Esophagus squamous epithelium (tissue), 5 donors: ENCODE measurements at regions not wholly inside any gene's neighbourhood (a gene's known extent, or its start where the extent isn't known, plus 50 kb on each side); places are given as distances from the start of the nearest gene placed in this dataset.
A peak's percentile ranks its signal among the peaks of the same experiment; 100 is the strongest.

Experiments
- DNase-seq: peaks from one replicate; lab custom pipeline; 2025; lab: John Stamatoyannopoulos, UW
- H3K27ac ChIP-seq, 4 donors: fragments of 200-600 bp; sonication (generic); one replicate each; pipeline ENCODE4 v1.5.1; 2016 to 2019; ENCODE audit warnings: mild to moderate bottlenecking in 1 of 4
- H3K27me3 ChIP-seq, 4 donors: fragments of 200-600 bp; sonication (generic); 1 replicate in 3 of 4; 2 replicates in 1 of 4; pipeline versions ENCODE4 v1.5.1 to v1.6.0; 2017 to 2021; ENCODE audit warnings: antibody characterized with exemption in 1 of 4
- H3K36me3 ChIP-seq, 3 donors: fragments of 200-600 bp; sonication (generic); one replicate each; pipeline ENCODE4 v1.5.1; 2016 to 2019
- H3K4me1 ChIP-seq, 3 donors: fragments of 200-600 bp; sonication (generic); one replicate each; pipeline ENCODE4 v1.5.1; 2017 to 2019
- H3K4me3 ChIP-seq, 4 donors: fragments of 200-600 bp; sonication (generic); 1 replicate in 3 of 4; 2 replicates in 1 of 4; pipeline ENCODE4 v1.5.1; 2016 to 2019; ENCODE audit warnings: mild to moderate bottlenecking in 2 of 4, moderate library complexity in 1 of 4
- H3K9me3 ChIP-seq, 3 donors: fragments of 200-600 bp; sonication (generic); one replicate each; pipeline ENCODE4 v1.5.1; 2016 to 2019
- CTCF ChIP-seq, 6 experiments: fragments of 450-650 bp in 4 of 6; fragments of 200-600 bp in 2 of 6; sonication (generic) in 2 of 6; IDR thresholded peaks; one replicate each; pipeline ENCODE4 v1.5.1; 2016 to 2019; ENCODE audit warnings: antibody characterized with exemption in 6 of 6, mild to moderate bottlenecking in 4 of 6, moderate library complexity in 4 of 6
- POLR2A ChIP-seq, 4 donors: fragments of 450-650 bp; IDR thresholded peaks; one replicate each; pipeline ENCODE4 v1.6.1; 2017; ENCODE audit warnings: antibody characterized with exemption in 4 of 4, mild to moderate bottlenecking in 4 of 4, moderate library complexity in 3 of 4
- WGBS, 2 donors: methylation state at CpG; one replicate each; pipeline ENCODE4 v1.1.5; 2018; 5-methylcytosine and 5-hydroxymethylcytosine counted together
- intact Hi-C: fragments of 100-400 bp; cut with DNase I; formaldehyde crosslinking; loops from one replicate; pipeline ENCODE4 v1.15.0; 2022
- donor health status: DM: yes; HTN: yes; CAD: no.

DNA sequence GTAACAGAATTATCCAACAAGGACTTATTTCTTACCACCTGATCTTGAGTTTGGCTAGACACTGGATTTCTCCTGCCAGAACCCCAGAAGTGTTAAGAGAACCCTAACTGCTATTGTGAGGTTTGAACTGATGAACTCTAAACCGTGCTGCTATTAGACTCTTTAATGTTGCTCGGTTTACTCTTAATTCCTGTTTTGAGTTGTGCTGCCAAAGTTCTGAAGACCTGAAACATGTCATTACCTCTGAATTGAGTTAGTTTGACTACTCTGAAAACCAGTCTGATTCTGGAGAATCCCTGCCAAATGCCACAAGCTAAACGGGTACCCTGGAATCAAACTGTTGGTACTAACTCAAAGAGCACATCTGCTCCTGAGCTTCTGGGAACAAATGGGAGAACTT lies 215.5 kb downstream of the KLF12 start:
- Histone ChIP-seq H3K36me3 (no peaks in the 10 kb centered on the region), H3K27me3 (no peaks in the 10 kb centered on the region), H3K4me1 (peaks cover 0 to 9% (median 0%) of the 10 kb centered on the region in 3 donors), H3K27ac (no peak overlapping the region), H3K9me3 (no peaks in the 10 kb centered on the region), H3K4me3 (no peak overlapping the region)
- no peak for DNase-seq
- intact Hi-C loops: no loop called here
- no peak for TF ChIP-seq POLR2A (IDR thresholded peaks at IDR 0.05)
- TF ChIP-seq CTCF (IDR thresholded peaks at IDR 0.05): no peak
- WGBS, 2 donors: 31 to 33% methylated on average over 3 of the region's 3 CpGs

DNA sequence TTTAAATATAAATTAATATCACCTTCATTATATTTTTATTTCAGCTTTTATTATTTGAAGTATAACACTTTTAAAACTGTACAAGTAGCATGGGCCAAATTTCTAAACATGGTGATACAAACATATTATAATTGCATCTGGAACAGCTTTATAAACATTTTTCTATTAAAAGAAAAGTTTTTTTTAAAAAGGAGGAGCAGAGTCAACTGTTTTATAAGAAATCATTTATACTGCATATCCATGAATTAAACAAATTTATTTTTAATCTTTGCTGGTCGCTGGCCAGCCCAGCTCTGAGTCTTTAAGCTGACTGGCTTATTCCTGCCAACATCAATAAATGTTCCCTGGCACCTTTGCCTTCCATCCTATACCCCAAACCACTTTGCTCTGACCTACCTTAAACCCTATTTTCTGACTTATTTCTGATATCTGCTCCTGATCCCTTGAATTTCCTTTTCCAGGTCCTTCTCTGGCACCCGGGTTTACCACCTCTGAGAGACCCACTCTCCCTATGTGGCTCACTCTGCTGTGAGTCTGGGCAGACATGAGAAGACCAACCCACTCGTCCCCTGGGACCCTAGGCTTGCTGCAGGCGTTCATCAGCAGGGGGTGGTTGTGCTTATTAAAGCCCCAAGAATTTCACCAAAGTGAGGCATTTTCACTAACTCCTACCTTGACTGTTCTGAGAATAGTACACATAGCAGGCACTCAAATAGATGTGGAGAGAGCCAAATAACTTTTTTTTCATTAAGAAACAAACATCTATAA lies 220.3 kb downstream of the KLF12 start:
- peaks cover 0 to 19% (median 0%) of the 10 kb centered on the region in 3 donors for H3K4me1 ChIP-seq
- DNase-seq: no peak
- WGBS, 2 donors: 31 to 39% methylated on average over 4 of the region's 4 CpGs
- intact Hi-C loops: no loop called here
- peak overlapping the region in 1 of 4 donors; percentile 6 for H3K27ac ChIP-seq
- TF ChIP-seq POLR2A (IDR thresholded peaks at IDR 0.05) (no peak), CTCF (IDR thresholded peaks at IDR 0.05) (no peak)
- no peaks in the 10 kb centered on the region for H3K36me3 ChIP-seq
- H3K4me3 ChIP-seq: no peak overlapping the region
- no peaks in the 10 kb centered on the region for H3K9me3 ChIP-seq
- no peaks in the 10 kb centered on the region for H3K27me3 ChIP-seq

DNA sequence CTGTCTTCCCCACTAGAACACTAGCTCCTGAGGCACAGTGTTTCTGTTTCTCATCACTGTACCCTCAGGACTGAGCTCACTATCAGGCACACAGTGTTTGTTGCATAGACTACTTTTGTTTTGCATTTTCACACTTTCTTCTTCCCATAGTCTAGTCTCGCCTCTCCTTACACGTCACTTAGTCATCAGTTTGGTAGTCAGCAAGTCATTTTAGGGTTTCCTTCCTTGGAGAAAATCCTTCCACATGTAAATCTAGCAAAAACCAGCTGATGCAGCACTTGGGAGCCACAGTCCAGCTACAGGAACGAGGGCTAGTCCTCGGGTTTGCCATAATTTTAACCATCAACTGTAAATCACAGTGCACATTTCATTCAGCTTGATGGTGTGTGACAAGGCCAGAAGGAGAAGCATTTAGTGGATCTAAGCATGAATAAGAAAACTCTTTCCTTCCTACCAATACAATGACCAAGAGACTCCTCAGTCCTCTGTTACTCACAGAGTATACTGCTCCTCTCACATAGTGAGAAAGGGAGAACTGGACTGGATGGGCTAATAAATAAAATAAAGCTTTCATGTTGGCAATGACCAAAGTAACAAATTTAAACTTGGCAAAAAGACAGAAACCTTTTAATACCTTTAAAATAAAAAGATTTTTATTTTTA lies 221.0 kb downstream of the KLF12 start:
- Histone ChIP-seq H3K4me1 (peaks cover 0 to 19% (median 0%) of the 10 kb centered on the region in 3 donors), H3K36me3 (no peaks in the 10 kb centered on the region), H3K9me3 (no peaks in the 10 kb centered on the region), H3K4me3 (no peak overlapping the region), H3K27me3 (no peaks in the 10 kb centered on the region), H3K27ac (no peak overlapping the region)
- no peak for DNase-seq
- WGBS, 2 donors: 45 to 55% methylated on average over 4 of the region's 4 CpGs
- intact Hi-C loops: no loop called here
- TF ChIP-seq POLR2A (IDR thresholded peaks at IDR 0.05): no peak
- TF ChIP-seq CTCF (IDR thresholded peaks at IDR 0.05): no peak

DNA sequence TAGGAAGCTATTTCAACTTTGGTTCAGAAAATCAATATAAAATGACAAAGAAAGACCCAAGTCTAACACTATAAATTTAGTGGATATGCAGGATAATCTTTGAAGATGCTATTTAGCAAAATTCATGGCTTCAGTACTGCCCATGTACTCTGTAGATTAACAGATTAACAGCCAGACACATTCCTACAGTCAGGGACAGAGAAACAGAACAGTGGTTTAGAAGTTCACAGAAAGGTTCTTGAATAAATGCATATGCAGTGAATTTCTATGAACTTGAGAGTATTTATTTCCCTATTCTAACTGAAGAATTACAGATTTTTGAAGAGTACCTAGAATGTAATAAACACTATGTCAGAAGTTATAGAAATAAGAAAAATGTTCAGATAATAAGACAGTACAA lies 222.8 kb downstream of the KLF12 start:
- Histone ChIP-seq H3K27ac (no peak overlapping the region), H3K9me3 (no peaks in the 10 kb centered on the region), H3K27me3 (no peaks in the 10 kb centered on the region), H3K4me1 (peaks cover 0 to 19% (median 0%) of the 10 kb centered on the region in 3 donors), H3K36me3 (no peaks in the 10 kb centered on the region), H3K4me3 (no peak overlapping the region)
- intact Hi-C loops: no loop called here
- DNase-seq: no peak
- TF ChIP-seq CTCF (IDR thresholded peaks at IDR 0.05): no peak
- TF ChIP-seq POLR2A (IDR thresholded peaks at IDR 0.05): no peak

DNA sequence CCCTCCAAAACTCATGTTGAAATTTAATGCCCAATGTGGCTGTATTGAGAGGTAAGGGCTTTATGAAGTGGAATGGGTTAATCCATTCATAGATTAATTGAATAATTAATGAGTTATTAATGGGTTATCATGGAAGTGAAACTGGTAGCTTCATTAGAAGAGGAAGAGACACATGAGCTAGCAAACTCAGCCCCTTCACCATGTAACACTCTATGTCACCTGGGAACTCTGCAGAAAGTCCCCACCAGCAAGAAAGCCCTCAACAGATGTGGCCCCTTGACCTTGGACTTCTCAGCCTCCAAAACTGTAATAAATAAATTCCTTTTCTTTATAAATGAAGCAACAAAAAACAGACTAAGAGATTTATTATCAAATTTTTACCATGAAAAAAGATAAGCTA lies 223.5 kb downstream of the KLF12 start:
- no peak for DNase-seq
- intact Hi-C loops: no loop called here
- Histone ChIP-seq H3K27me3 (no peaks in the 10 kb centered on the region), H3K9me3 (no peaks in the 10 kb centered on the region), H3K36me3 (no peaks in the 10 kb centered on the region), H3K4me3 (no peak overlapping the region), H3K4me1 (peaks cover 0 to 19% (median 0%) of the 10 kb centered on the region in 3 donors), H3K27ac (no peak overlapping the region)
- TF ChIP-seq POLR2A (IDR thresholded peaks at IDR 0.05) (no peak), CTCF (IDR thresholded peaks at IDR 0.05) (no peak)
